A673 (cell line): ENCODE measurements at regions not wholly inside any gene's neighbourhood (a gene's known extent, or its start where the extent isn't known, plus 50 kb on each side); places are given as distances from the start of the nearest gene placed in this dataset.
A peak's percentile ranks its signal among the peaks of the same experiment; 100 is the strongest.

Source experiments
- BruUV-seq: library from RNA; stranded (reverse); fragments of 400-500 nt; replicated peaks from 2 replicates; lab custom pipeline; 2021; lab: Mats Ljungman, UMichigan
- CTCF ChIA-PET: fragments of 300-600 bp; sonication (Branson Sonifier 250); formaldehyde crosslinking; loops from one replicate; lab custom pipeline; 2022; ENCODE audit warnings: antibody characterized with exemption; lab: Charles Lee
- POLR2A ChIA-PET: fragments of 300-600 bp; sonication (Branson Sonifier 250); formaldehyde crosslinking; loops from one replicate; lab custom pipeline; 2022; ENCODE audit warnings: antibody characterized with exemption; ENCODE audit not compliant: low non-redundant PET; lab: Charles Lee
- DNase-seq: peaks from one replicate; pipeline ENCODE4 v3.0.0-alpha.2; 2015; ENCODE audit warnings: low spot score
- H3K27ac ChIP-seq: fragments of 200-600 bp; sonication (generic); 2 replicates; pipeline ENCODE4 v1.5.1; 2016; ENCODE audit warnings: mixed run types, low read depth, mild to moderate bottlenecking, mixed read lengths, antibody characterized with exemption, low read length; ENCODE audit not compliant: poor library complexity, severe bottlenecking
- H3K27me3 ChIP-seq: fragments of 200-600 bp; sonication (generic); replicated peaks from 2 replicates; pipeline ENCODE4 v1.6.1; 2017; ENCODE audit warnings: mixed run types, low read depth, mild to moderate bottlenecking, mixed read lengths, antibody characterized with exemption, low read length; ENCODE audit not compliant: insufficient read depth, poor library complexity
- H3K36me3 ChIP-seq: fragments of 200-600 bp; sonication (generic); 2 replicates; pipeline ENCODE4 v1.6.1; 2016; ENCODE audit warnings: mixed run types, mild to moderate bottlenecking, mixed read lengths, antibody characterized with exemption, low read length; ENCODE audit not compliant: insufficient read depth, poor library complexity, severe bottlenecking
- H3K4me1 ChIP-seq: fragments of 200-600 bp; sonication (generic); 2 replicates; pipeline ENCODE4 v1.6.1; 2017; ENCODE audit warnings: mixed run types, mild to moderate bottlenecking, mixed read lengths, antibody characterized with exemption, low read length; ENCODE audit not compliant: insufficient read depth, poor library complexity, severe bottlenecking
- H3K4me3 ChIP-seq: fragments of 200-600 bp; sonication (generic); 2 replicates; pipeline ENCODE4 v1.5.1; 2016; ENCODE audit warnings: low read depth, mixed run types, mild to moderate bottlenecking, mixed read lengths, low read length; ENCODE audit not compliant: poor library complexity, severe bottlenecking
- H3K9me3 ChIP-seq: fragments of 200-600 bp; sonication (generic); 2 replicates; pipeline ENCODE4 v1.6.1; 2016; ENCODE audit warnings: mixed run types, low read depth, mild to moderate bottlenecking, mixed read lengths, antibody characterized with exemption, low read length; ENCODE audit not compliant: poor library complexity, severe bottlenecking
- CTCF ChIP-seq: fragments of 300-800, 200-600 bp; sonication (generic); conservative IDR thresholded peaks from 2 replicates; pipeline ENCODE4 v1.5.1; 2017; ENCODE audit warnings: low read depth, mild to moderate bottlenecking, antibody characterized with exemption, low read length, moderate library complexity, mixed read lengths
- EZH2 ChIP-seq: fragments of 200-600 bp; sonication (generic); IDR thresholded peaks from 2 replicates; pipeline ENCODE4 v1.6.1; 2017; ENCODE audit warnings: borderline replicate concordance, low read depth, mild to moderate bottlenecking, mixed read lengths, antibody characterized with exemption, low read length; ENCODE audit not compliant: poor library complexity, severe bottlenecking
- intact Hi-C: fragments of 100-400 bp; cut with micrococcal nuclease; formaldehyde crosslinking; loops from one replicate; pipeline ENCODE4 v1.10.0; 2022; ENCODE audit not compliant: unreplicated experiment

- no peak for DNase-seq
- POLR2A ChIA-PET: no interaction called here
- Histone ChIP-seq H3K4me3 (no peak overlapping the region), H3K4me1 (peaks cover 8% of the 10 kb centered on the region), H3K27ac (no peak overlapping the region), H3K9me3 (no peaks in the 10 kb centered on the region), H3K36me3 (no peaks in the 10 kb centered on the region), H3K27me3 (no peaks in the 10 kb centered on the region)
- BruUV-seq: no TSS peak
- TF ChIP-seq EZH2 (no peak), CTCF (no peak)
- CTCF ChIA-PET: no interaction called here
- intact Hi-C loops: no loop called here
Observed at GRCh38 chr12:116343331-116343884, 65.9 kb upstream of the MED13L start.

- Histone ChIP-seq H3K4me1 (peaks cover 8% of the 10 kb centered on the region), H3K27me3 (no peaks in the 10 kb centered on the region), H3K27ac (no peak overlapping the region), H3K9me3 (no peaks in the 10 kb centered on the region), H3K36me3 (no peaks in the 10 kb centered on the region), H3K4me3 (no peak overlapping the region)
- intact Hi-C loops: no loop called here
- no TSS peak for BruUV-seq
- CTCF ChIA-PET: no interaction called here
- POLR2A ChIA-PET: interaction anchor here (0.7 kb wide), 1 partner anchor 281 kb away, joined by 4 read pairs; no protein-coding TSS in a partner anchor
- TF ChIP-seq EZH2: no peak
- TF ChIP-seq CTCF: no peak
- DNase-seq: no peak
Observed at GRCh38 chr12:116346222-116346621, 68.7 kb upstream of the MED13L start.

GRCh38 chr12:116346741-116347140, 69.2 kb upstream of the MED13L start:
- H3K27ac ChIP-seq: no peak overlapping the region
- CTCF ChIA-PET: no interaction called here
- no peak for TF ChIP-seq CTCF
- TF ChIP-seq EZH2: no peak
- peaks cover 8% of the 10 kb centered on the region for H3K4me1 ChIP-seq
- no peaks in the 10 kb centered on the region for H3K9me3 ChIP-seq
- no peaks in the 10 kb centered on the region for H3K27me3 ChIP-seq
- H3K4me3 ChIP-seq: no peak overlapping the region
- no TSS peak for BruUV-seq
- no peaks in the 10 kb centered on the region for H3K36me3 ChIP-seq
- POLR2A ChIA-PET: interaction anchor here (0.7 kb wide), 1 partner anchor 281 kb away, joined by 4 read pairs; no protein-coding TSS in a partner anchor
- peak; percentile 44 for DNase-seq
- intact Hi-C loops: no loop called here
